ENCODE measurements at regions not wholly inside any gene's neighbourhood (a gene's known extent, or its start where the extent isn't known, plus 50 kb on each side); places are given as distances from the start of the nearest gene placed in this dataset.
A peak's percentile ranks its signal among the peaks of the same experiment; 100 is the strongest.

- no peak overlapping the region for H3K4me3 ChIP-seq
- no peaks in the 10 kb centered on the region for H3K27me3 ChIP-seq
- no peaks in the 10 kb centered on the region for H3K9me3 ChIP-seq
- H3K36me3 ChIP-seq, result no peaks in the 10 kb centered on the region
- no peak for TF ChIP-seq CTCF (IDR thresholded peaks at IDR 0.05)
- no peak for TF ChIP-seq POLR2A (IDR thresholded peaks at IDR 0.05)
- peak overlapping the region; percentile 91 to 94 for H3K27ac ChIP-seq
- intact Hi-C loops (cut with DNase I; ENCODE audit: low total_unique reads), result no loop called here
- H3K4me1 ChIP-seq, result peaks cover 7 to 13% of the 10 kb centered on the region in 2 donors
- DNase-seq, result no peak
Measured at GRCh38 chr9:35540315-35540714, 50.4 kb downstream of the RUSC2 start.

GRCh38 chr9:35546853-35547252 lies 56.9 kb downstream of the RUSC2 start:
- DNase-seq, result no peak
- H3K4me1 ChIP-seq, result no peaks in the 10 kb centered on the region
- H3K27me3 ChIP-seq, result no peaks in the 10 kb centered on the region
- intact Hi-C loops (cut with DNase I; ENCODE audit: low total_unique reads), result no loop called here
- no peak overlapping the region for H3K4me3 ChIP-seq
- H3K9me3 ChIP-seq, result no peaks in the 10 kb centered on the region
- no peak overlapping the region for H3K27ac ChIP-seq
- H3K36me3 ChIP-seq, result no peaks in the 10 kb centered on the region
- TF ChIP-seq POLR2A (IDR thresholded peaks at IDR 0.05) (no peak), CTCF (IDR thresholded peaks at IDR 0.05) (no peak)

GRCh38 chr9:35547889-35548418 lies 57.1 kb upstream of the TESK1 start:
- no peak overlapping the region for H3K4me3 ChIP-seq
- no peak for DNase-seq
- no peak overlapping the region for H3K27ac ChIP-seq
- TF ChIP-seq CTCF (IDR thresholded peaks at IDR 0.05), result no peak
- no peak for TF ChIP-seq POLR2A (IDR thresholded peaks at IDR 0.05)
- no peaks in the 10 kb centered on the region for H3K27me3 ChIP-seq
- H3K9me3 ChIP-seq, result no peaks in the 10 kb centered on the region
- intact Hi-C loops (cut with DNase I; ENCODE audit: low total_unique reads), result no loop called here
- no peaks in the 10 kb centered on the region for H3K36me3 ChIP-seq
- no peaks in the 10 kb centered on the region for H3K4me1 ChIP-seq

GRCh38 chr9:35548571-35548970 lies 56.5 kb upstream of the TESK1 start:
- H3K27ac ChIP-seq, result no peak overlapping the region
- TF ChIP-seq CTCF (IDR thresholded peaks at IDR 0.05) (no peak), POLR2A (IDR thresholded peaks at IDR 0.05) (no peak)
- DNase-seq, result no peak
- peaks cover under 1 to 4% of the 10 kb centered on the region in 2 donors for H3K4me1 ChIP-seq
- no peaks in the 10 kb centered on the region for H3K36me3 ChIP-seq
- H3K27me3 ChIP-seq, result no peaks in the 10 kb centered on the region
- H3K9me3 ChIP-seq, result no peaks in the 10 kb centered on the region
- intact Hi-C loops (cut with DNase I; ENCODE audit: low total_unique reads), result no loop called here
- H3K4me3 ChIP-seq, result no peak overlapping the region

- no peak for DNase-seq
- no peaks in the 10 kb centered on the region for H3K9me3 ChIP-seq
- peaks cover 3 to 5% of the 10 kb centered on the region in 2 donors for H3K4me1 ChIP-seq
- no peak overlapping the region for H3K27ac ChIP-seq
- H3K36me3 ChIP-seq, result no peaks in the 10 kb centered on the region
- TF ChIP-seq CTCF (IDR thresholded peaks at IDR 0.05) (no peak), POLR2A (IDR thresholded peaks at IDR 0.05) (no peak)
- H3K27me3 ChIP-seq, result no peaks in the 10 kb centered on the region
- intact Hi-C loops (cut with DNase I; ENCODE audit: low total_unique reads), result no loop called here
- H3K4me3 ChIP-seq, result no peak overlapping the region
Measured at GRCh38 chr9:35549441-35549840, 55.6 kb upstream of the TESK1 start.
